GM12875 (cell line): ENCODE measurements at regions not wholly inside any gene's neighbourhood (a gene's known extent, or its start where the extent isn't known, plus 50 kb on each side); places are given as distances from the start of the nearest gene placed in this dataset.

Source experiments
- H3K4me3 ChIP-seq: one replicate; pipeline ENCODE4 v1.5.1; 2011; ENCODE audit warnings: low read depth, low read length, control low read depth
- CTCF ChIP-seq: IDR thresholded peaks from 2 replicates; pipeline ENCODE4 v1.5.1; 2011; ENCODE audit warnings: low read depth, mild to moderate bottlenecking, control low read depth, inconsistent platforms, low read length, moderate library complexity, borderline replicate concordance; ENCODE audit not compliant: insufficient read depth

GRCh38 chr13:99892866-99893504 is 78.6 kb downstream of the ZIC5 start:
- no peak overlapping the region for H3K4me3 ChIP-seq

GRCh38 chr13:99892196-99892613 is 79.4 kb downstream of the ZIC5 start:
- H3K4me3 ChIP-seq: no peak overlapping the region
- no peak for TF ChIP-seq CTCF

More at GRCh38 chr13:99892866-99893504, 78.6 kb downstream of the ZIC5 start:
- no peak for TF ChIP-seq CTCF

- H3K4me3 ChIP-seq: no peak overlapping the region
Observed at GRCh38 chr13:99886706-99887105, 84.9 kb downstream of the ZIC5 start.

GRCh38 chr13:99884913-99885312 is 86.7 kb downstream of the ZIC5 start:
- TF ChIP-seq CTCF: no peak
- H3K4me3 ChIP-seq: no peak overlapping the region

More at GRCh38 chr13:99886706-99887105, 84.9 kb downstream of the ZIC5 start:
- no peak for TF ChIP-seq CTCF

- no peak for TF ChIP-seq CTCF
- no peak overlapping the region for H3K4me3 ChIP-seq
Observed at GRCh38 chr13:99883805-99884204, 87.8 kb downstream of the ZIC5 start.

- no peak for TF ChIP-seq CTCF
- H3K4me3 ChIP-seq: no peak overlapping the region
Observed at GRCh38 chr13:99878921-99879610, 92.5 kb downstream of the ZIC5 start.

- no peak overlapping the region for H3K4me3 ChIP-seq
- no peak for TF ChIP-seq CTCF
Observed at GRCh38 chr13:99876651-99877050, 94.9 kb downstream of the ZIC5 start.
